Loucy (cell line): ENCODE measurements at regions not wholly inside any gene's neighbourhood (a gene's known extent, or its start where the extent isn't known, plus 50 kb on each side); places are given as distances from the start of the nearest gene placed in this dataset.

ENCODE experiments used
- H2AFZ ChIP-seq: fragments of 200-600 bp; sonication (generic); 2 replicates; pipeline ENCODE4 v1.6.0; 2016; ENCODE audit warnings: antibody characterized with exemption, mild to moderate bottlenecking, low read length, moderate library complexity
- H3F3A ChIP-seq: fragments of 200-600 bp; 2 replicates; pipeline ENCODE4 v1.6.0; 2016; ENCODE audit warnings: antibody characterized with exemption, low read depth, mild to moderate bottlenecking
- H3K27me3 ChIP-seq: fragments of 200-600 bp; sonication (generic); 2 replicates; pipeline ENCODE4 v1.6.1; 2014; ENCODE audit warnings: low read length, mild to moderate bottlenecking; ENCODE audit not compliant: insufficient read depth, poor library complexity, severe bottlenecking
- H3K36me3 ChIP-seq: fragments of 200-600 bp; sonication (generic); 2 replicates; pipeline ENCODE4 v1.6.1; 2016; ENCODE audit warnings: low read length; ENCODE audit not compliant: insufficient read depth
- H3K4me1 ChIP-seq: fragments of 200-600 bp; sonication (generic); 2 replicates; pipeline ENCODE4 v1.5.1; 2014; ENCODE audit warnings: low read length, mild to moderate bottlenecking; ENCODE audit not compliant: insufficient read depth, poor library complexity, severe bottlenecking
- H3K4me2 ChIP-seq: fragments of 200-600 bp; sonication (generic); 2 replicates; pipeline ENCODE4 v1.6.0; 2014; ENCODE audit warnings: antibody characterized with exemption, low read length, low read depth, mild to moderate bottlenecking; ENCODE audit not compliant: poor library complexity, severe bottlenecking
- H3K4me3 ChIP-seq: fragments of 200-600 bp; sonication (generic); 2 replicates; pipeline ENCODE4 v1.5.1; 2014; ENCODE audit warnings: low read length, mild to moderate bottlenecking, mixed read lengths; ENCODE audit not compliant: poor library complexity, severe bottlenecking
- H3K79me2 ChIP-seq: fragments of 200-600 bp; sonication (generic); 2 replicates; pipeline ENCODE4 v1.6.1; 2014; ENCODE audit warnings: low read length; ENCODE audit not compliant: insufficient read depth
- H3K9ac ChIP-seq: fragments of 200-600 bp; sonication (generic); 2 replicates; pipeline ENCODE4 v1.6.0; 2014; ENCODE audit warnings: mild to moderate bottlenecking, low read depth, low read length, moderate library complexity; ENCODE audit not compliant: poor library complexity, severe bottlenecking
- H3K9me2 ChIP-seq: fragments of 200-600 bp; sonication (generic); replicated peaks from 2 replicates; pipeline ENCODE4 v1.6.1; 2016; ENCODE audit warnings: low read depth, low read length, mixed read lengths
- H3K9me3 ChIP-seq: fragments of 200-600 bp; sonication (generic); 2 replicates; pipeline ENCODE4 v1.6.1; 2014; ENCODE audit warnings: mild to moderate bottlenecking, antibody characterized with exemption, low read length, low read depth; ENCODE audit not compliant: insufficient read depth
- H4K20me1 ChIP-seq: fragments of 200-600 bp; sonication (generic); 2 replicates; pipeline ENCODE4 v1.6.0; 2014; ENCODE audit warnings: antibody characterized with exemption, low read length, mild to moderate bottlenecking; ENCODE audit not compliant: insufficient read depth, poor library complexity, severe bottlenecking
- CTCF ChIP-seq: fragments of 200-600 bp; sonication (generic); conservative IDR thresholded peaks from 2 replicates; pipeline ENCODE4 v1.5.1; 2014; ENCODE audit warnings: mild to moderate bottlenecking, antibody characterized with exemption, low read length
- EZH2phosphoT487 ChIP-seq: fragments of 200-600 bp; IDR thresholded peaks from 2 replicates; pipeline ENCODE4 v1.6.1; 2018; ENCODE audit warnings: antibody characterized with exemption, mild to moderate bottlenecking, moderate library complexity, borderline replicate concordance

GRCh38 chr1:60740154-60740553, 342.2 kb upstream of the NFIA start:
- no peak overlapping the region for H3K9ac ChIP-seq
- no peak overlapping the region for H3K4me3 ChIP-seq
- H3K4me1 ChIP-seq: no peaks in the 10 kb centered on the region
- no peaks in the 10 kb centered on the region for H3K27me3 ChIP-seq
- H2AFZ ChIP-seq: no peak overlapping the region
- H3F3A ChIP-seq: no peaks in the 10 kb centered on the region
- no peaks in the 10 kb centered on the region for H4K20me1 ChIP-seq
- H3K9me3 ChIP-seq: no peaks in the 10 kb centered on the region
- no peak overlapping the region for H3K4me2 ChIP-seq
- H3K9me2 ChIP-seq: no peaks in the 10 kb centered on the region
- H3K36me3 ChIP-seq: no peaks in the 10 kb centered on the region
- no peaks in the 10 kb centered on the region for H3K79me2 ChIP-seq
- no peak for TF ChIP-seq CTCF
- no peak for TF ChIP-seq EZH2phosphoT487

- Histone ChIP-seq H3K9ac (no peak overlapping the region), H3K79me2 (no peaks in the 10 kb centered on the region), H3K4me3 (no peak overlapping the region), H4K20me1 (no peaks in the 10 kb centered on the region), H2AFZ (no peak overlapping the region), H3K27me3 (no peaks in the 10 kb centered on the region), H3K36me3 (no peaks in the 10 kb centered on the region), H3K9me3 (no peaks in the 10 kb centered on the region), H3F3A (no peaks in the 10 kb centered on the region), H3K9me2 (no peaks in the 10 kb centered on the region), H3K4me1 (no peaks in the 10 kb centered on the region), H3K4me2 (no peak overlapping the region)
- no peak for TF ChIP-seq EZH2phosphoT487
- TF ChIP-seq CTCF: no peak
Observed at GRCh38 chr1:60739729-60740128, 342.6 kb upstream of the NFIA start.

- Histone ChIP-seq H2AFZ (no peak overlapping the region), H3K4me3 (no peak overlapping the region), H3K9me3 (no peaks in the 10 kb centered on the region), H3K9me2 (no peaks in the 10 kb centered on the region), H3K36me3 (no peaks in the 10 kb centered on the region), H3K79me2 (no peaks in the 10 kb centered on the region), H4K20me1 (no peaks in the 10 kb centered on the region), H3K4me2 (no peak overlapping the region), H3K9ac (no peak overlapping the region), H3F3A (no peaks in the 10 kb centered on the region), H3K27me3 (no peaks in the 10 kb centered on the region), H3K4me1 (no peaks in the 10 kb centered on the region)
- TF ChIP-seq CTCF (no peak), EZH2phosphoT487 (no peak)
Observed at GRCh38 chr1:60732977-60733401, 349.4 kb upstream of the NFIA start.
